ENCODE measurements at regions not wholly inside any gene's neighbourhood (a gene's known extent, or its start where the extent isn't known, plus 50 kb on each side); places are given as distances from the start of the nearest gene placed in this dataset.

GRCh38 chr3:188097791-188098190 lies 56.2 kb upstream of the LPP start:
- CTCF ChIA-PET, result no interaction called here
- H3K27me3 Mint-ChIP-seq, result no peaks in the 10 kb centered on the region
- no peaks in the 10 kb centered on the region for H3K4me1 Mint-ChIP-seq
- no peak overlapping the region for H3K27ac Mint-ChIP-seq
- no peak overlapping the region for H3K4me3 Mint-ChIP-seq
- peaks cover 3% of the 10 kb centered on the region for H3K36me3 Mint-ChIP-seq (ENCODE audit: low read depth)
- POLR2A ChIA-PET, result no interaction called here
- peaks cover 22% of the 10 kb centered on the region for H3K9me3 Mint-ChIP-seq
- no peak for DNase-seq

GRCh38 chr3:188099907-188100306 lies 54.0 kb upstream of the LPP start:
- no peaks in the 10 kb centered on the region for H3K4me1 Mint-ChIP-seq
- H3K27me3 Mint-ChIP-seq, result no peaks in the 10 kb centered on the region
- H3K36me3 Mint-ChIP-seq (ENCODE audit: low read depth), result peaks cover 3% of the 10 kb centered on the region
- no peak for DNase-seq
- H3K4me3 Mint-ChIP-seq, result no peak overlapping the region
- CTCF ChIA-PET, result no interaction called here
- no peak overlapping the region for H3K27ac Mint-ChIP-seq
- peaks cover 20% of the 10 kb centered on the region for H3K9me3 Mint-ChIP-seq
- POLR2A ChIA-PET, result no interaction called here

DNA sequence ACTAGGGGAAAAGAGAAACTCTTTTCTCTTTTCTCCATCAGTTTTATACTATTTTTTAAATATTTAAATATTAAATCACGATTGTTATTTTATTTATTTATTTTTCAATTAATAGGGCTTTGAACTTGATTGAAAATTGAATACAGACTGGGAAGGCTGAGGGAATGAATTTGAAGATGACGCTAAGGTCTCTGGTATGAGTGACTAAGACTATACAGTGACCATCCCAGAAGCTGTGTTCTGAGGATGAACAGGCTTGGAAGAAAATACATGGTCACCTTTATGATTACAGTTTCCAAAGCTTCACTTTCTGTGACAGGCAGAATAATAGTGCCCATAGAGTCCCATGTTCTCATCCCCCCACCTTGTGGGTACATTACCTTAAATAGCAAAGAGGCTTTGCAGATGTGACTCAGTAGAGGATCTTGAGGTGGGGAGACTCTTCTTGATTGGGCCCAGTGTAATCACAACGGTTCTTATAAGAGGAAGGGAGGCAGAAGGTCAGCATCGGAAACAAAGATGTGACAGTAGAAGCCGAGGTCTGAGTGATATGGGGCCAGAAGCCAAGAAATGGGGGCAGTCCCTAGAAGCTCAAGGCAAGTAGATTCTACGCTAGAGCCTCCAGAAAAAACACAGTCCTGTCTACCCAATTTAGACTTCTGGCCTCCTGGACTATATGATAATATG lies 51.0 kb upstream of the LPP start:
- Mint-ChIP-seq H3K27me3 (peaks cover 3% of the 10 kb centered on the region), H3K4me3 (no peak overlapping the region), H3K36me3 (ENCODE audit: low read depth) (peaks cover 3% of the 10 kb centered on the region), H3K27ac (no peak overlapping the region), H3K4me1 (no peaks in the 10 kb centered on the region), H3K9me3 (peaks cover 20% of the 10 kb centered on the region)
- CTCF ChIA-PET, result no interaction called here
- POLR2A ChIA-PET, result no interaction called here
- no peak for DNase-seq

GRCh38 chr3:188104050-188104449 lies 49.9 kb upstream of the LPP start:
- H3K27me3 Mint-ChIP-seq, result peaks cover 3% of the 10 kb centered on the region
- H3K9me3 Mint-ChIP-seq, result peaks cover 20% of the 10 kb centered on the region
- CTCF ChIA-PET, result no interaction called here
- H3K36me3 Mint-ChIP-seq (ENCODE audit: low read depth), result peaks cover 2% of the 10 kb centered on the region
- peaks cover 5% of the 10 kb centered on the region for H3K4me1 Mint-ChIP-seq
- DNase-seq, result no peak
- POLR2A ChIA-PET, result no interaction called here
- no peak overlapping the region for H3K4me3 Mint-ChIP-seq
- no peak overlapping the region for H3K27ac Mint-ChIP-seq
